Fibroblast of mammary gland (primary cell): ENCODE measurements at regions not wholly inside any gene's neighbourhood (a gene's known extent, or its start where the extent isn't known, plus 50 kb on each side); places are given as distances from the start of the nearest gene placed in this dataset.

Source experiments
- DNase-seq: peaks from one replicate; pipeline ENCODE4 v3.0.0-alpha.2; 2010; ENCODE audit warnings: low read depth
- H3K4me3 ChIP-seq: 2 replicates; pipeline ENCODE4 v1.5.1; 2011; ENCODE audit warnings: low read depth, mild to moderate bottlenecking, low read length, moderate library complexity; ENCODE audit not compliant: control insufficient read depth
- TF ChIP-seq, protein P1 (sequence below): conservative IDR thresholded peaks from 2 replicates; pipeline ENCODE4 v1.5.1; 2011; ENCODE audit warnings: low read depth, low read length, inconsistent platforms; ENCODE audit not compliant: control insufficient read depth, insufficient read depth

- no peak for DNase-seq
- TF ChIP-seq, protein P1, sequence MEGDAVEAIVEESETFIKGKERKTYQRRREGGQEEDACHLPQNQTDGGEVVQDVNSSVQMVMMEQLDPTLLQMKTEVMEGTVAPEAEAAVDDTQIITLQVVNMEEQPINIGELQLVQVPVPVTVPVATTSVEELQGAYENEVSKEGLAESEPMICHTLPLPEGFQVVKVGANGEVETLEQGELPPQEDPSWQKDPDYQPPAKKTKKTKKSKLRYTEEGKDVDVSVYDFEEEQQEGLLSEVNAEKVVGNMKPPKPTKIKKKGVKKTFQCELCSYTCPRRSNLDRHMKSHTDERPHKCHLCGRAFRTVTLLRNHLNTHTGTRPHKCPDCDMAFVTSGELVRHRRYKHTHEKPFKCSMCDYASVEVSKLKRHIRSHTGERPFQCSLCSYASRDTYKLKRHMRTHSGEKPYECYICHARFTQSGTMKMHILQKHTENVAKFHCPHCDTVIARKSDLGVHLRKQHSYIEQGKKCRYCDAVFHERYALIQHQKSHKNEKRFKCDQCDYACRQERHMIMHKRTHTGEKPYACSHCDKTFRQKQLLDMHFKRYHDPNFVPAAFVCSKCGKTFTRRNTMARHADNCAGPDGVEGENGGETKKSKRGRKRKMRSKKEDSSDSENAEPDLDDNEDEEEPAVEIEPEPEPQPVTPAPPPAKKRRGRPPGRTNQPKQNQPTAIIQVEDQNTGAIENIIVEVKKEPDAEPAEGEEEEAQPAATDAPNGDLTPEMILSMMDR: no peak
- no peak overlapping the region for H3K4me3 ChIP-seq
Observed at GRCh38 chr12:64976131-64976530, 145.0 kb downstream of the WIF1 start.

DNA sequence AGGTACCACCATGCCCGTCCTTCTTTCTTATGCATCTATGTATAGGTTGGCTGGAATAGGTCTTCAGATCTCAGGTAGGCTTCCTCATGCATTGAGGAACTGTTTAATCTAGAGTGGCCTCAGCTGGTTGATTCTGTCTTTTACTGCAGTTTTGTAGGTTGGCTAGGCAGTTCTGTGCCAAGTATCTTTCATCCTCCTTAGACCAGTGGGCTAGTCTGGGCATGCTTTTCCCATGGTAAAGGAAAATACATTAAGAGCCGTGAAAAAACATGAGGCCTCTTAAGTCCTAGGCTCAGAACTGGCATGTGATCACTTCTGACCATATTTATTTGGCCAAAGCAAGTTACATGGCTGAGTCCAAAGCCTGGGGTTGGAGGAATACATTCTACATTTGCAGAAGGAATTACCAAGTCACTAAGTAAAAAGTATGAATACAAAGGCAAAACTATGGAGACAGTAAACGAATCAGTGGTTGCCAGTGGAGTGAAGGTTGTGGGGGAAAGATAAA is 137.3 kb downstream of the WIF1 start:
- H3K4me3 ChIP-seq: no peak overlapping the region
- DNase-seq: no peak
- TF ChIP-seq, protein P1: no peak

DNA sequence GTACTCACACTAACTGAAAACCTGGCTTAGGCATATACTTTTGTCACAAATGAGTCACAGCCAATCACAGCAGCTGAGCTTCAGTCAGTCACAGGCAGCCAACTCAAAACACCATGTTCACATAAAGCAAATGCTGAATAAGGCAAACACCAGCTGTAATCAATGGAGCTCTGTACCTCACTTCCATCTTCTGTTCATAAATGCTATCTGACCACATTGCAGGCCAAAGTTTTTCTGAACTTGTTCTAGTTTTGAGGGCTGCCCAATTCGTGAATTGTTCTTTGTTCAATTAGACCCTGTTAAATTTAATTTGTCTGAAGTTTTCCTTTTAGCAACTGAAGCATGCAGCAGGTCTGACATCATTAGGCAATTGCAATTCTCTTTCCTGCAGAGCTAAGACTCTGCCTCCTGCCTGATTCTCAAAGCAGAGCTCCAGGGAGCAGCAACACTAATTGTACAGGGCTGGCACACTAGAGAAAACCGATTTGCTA is 129.9 kb downstream of the WIF1 start:
- DNase-seq: peak; percentile 63
- TF ChIP-seq, protein P1: no peak
- H3K4me3 ChIP-seq: no peak overlapping the region

GRCh38 chr12:64992116-64992515 is 129.0 kb downstream of the WIF1 start:
- TF ChIP-seq, protein P1: no peak
- DNase-seq: no peak
- H3K4me3 ChIP-seq: no peak overlapping the region

GRCh38 chr12:64992641-64993040 is 128.5 kb downstream of the WIF1 start:
- no peak overlapping the region for H3K4me3 ChIP-seq
- no peak for DNase-seq
- TF ChIP-seq, protein P1: no peak

GRCh38 chr12:64993461-64993860 is 127.6 kb downstream of the WIF1 start:
- TF ChIP-seq, protein P1: no peak
- no peak overlapping the region for H3K4me3 ChIP-seq
- no peak for DNase-seq

GRCh38 chr12:64995816-64996215 is 125.3 kb downstream of the WIF1 start:
- DNase-seq: peak; percentile 42
- TF ChIP-seq, protein P1: no peak
- H3K4me3 ChIP-seq: no peak overlapping the region
